Activated CD4-positive, alpha-beta T cell treated with anti-CD3 and anti-CD28 coated beads for 4 hours (primary cell): ENCODE measurements at regions not wholly inside any gene's neighbourhood (a gene's known extent, or its start where the extent isn't known, plus 50 kb on each side); places are given as distances from the start of the nearest gene placed in this dataset.

Experiments used
- DNase-seq, 2 donors: peaks; one replicate each; pipeline ENCODE4 v3.0.0-alpha.2; 2020

GRCh38 chr3:189118896-189119295 is 52.9 kb upstream of the TPRG1 start:
- DNase-seq, result no peak

GRCh38 chr3:189119950-189120349 is 51.8 kb upstream of the TPRG1 start:
- DNase-seq, result no peak

GRCh38 chr3:189121092-189121491 is 50.7 kb upstream of the TPRG1 start:
- no peak for DNase-seq
